ENCODE measurements at regions not wholly inside any gene's neighbourhood (a gene's known extent, or its start where the extent isn't known, plus 50 kb on each side); places are given as distances from the start of the nearest gene placed in this dataset.

- no peak for TF ChIP-seq CTCF (IDR thresholded peaks at IDR 0.05)
- no peak for TF ChIP-seq POLR2A (IDR thresholded peaks at IDR 0.05)
Observed at GRCh38 chr6:147930745-147931144, 411.9 kb upstream of the SASH1 start.

Data from breast epithelium (tissue), 3 donors.